HEK293T (cell line): ENCODE measurements at regions not wholly inside any gene's neighbourhood (a gene's known extent, or its start where the extent isn't known, plus 50 kb on each side); places are given as distances from the start of the nearest gene placed in this dataset.
A peak's percentile ranks its signal among the peaks of the same experiment; 100 is the strongest.

Experiments
- CTCF ChIA-PET: fragments of 350-600 bp; formaldehyde crosslinking; extraction: SDS; loops from one replicate; lab custom pipeline; 2021; ENCODE audit warnings: antibody characterized with exemption, inconsistent platforms; lab: Yijun Ruan, JAX
- POLR2A ChIA-PET: fragments of 350-600 bp; formaldehyde crosslinking; extraction: SDS; loops from one replicate; lab custom pipeline; 2020; ENCODE audit warnings: antibody characterized with exemption, inconsistent platforms; lab: Yijun Ruan, JAX
- DNase-seq: peaks from one replicate; pipeline ENCODE4 v3.0.0; 2012; ENCODE audit warnings: mixed read lengths; ENCODE audit errors: extremely low spot score
- ARNT ChIP-seq: fragments of 450-650 bp; IDR thresholded peaks from 2 replicates; pipeline ENCODE4 v1.6.1; 2017; ENCODE audit warnings: mild to moderate bottlenecking
- BHLHE40 ChIP-seq: fragments of 450-650 bp; IDR thresholded peaks from 2 replicates; pipeline ENCODE4 v1.6.1; 2016; ENCODE audit warnings: mild to moderate bottlenecking, moderate library complexity, borderline replicate concordance
- CTBP1 ChIP-seq: fragments of 450-650 bp; IDR thresholded peaks from 2 replicates; pipeline ENCODE4 v1.6.1; 2016; ENCODE audit warnings: borderline replicate concordance
- ELF4 ChIP-seq: fragments of 450-650 bp; IDR thresholded peaks from 2 replicates; pipeline ENCODE4 v1.6.1; 2017; ENCODE audit warnings: antibody characterized with exemption
- FOXA1 ChIP-seq: fragments of 450-650 bp; IDR thresholded peaks from 2 replicates; pipeline ENCODE4 v1.6.1; 2016; ENCODE audit warnings: mild to moderate bottlenecking
- FOXK2 ChIP-seq: fragments of 450-650 bp; IDR thresholded peaks from 2 replicates; pipeline ENCODE4 v1.6.1; 2016; ENCODE audit warnings: mild to moderate bottlenecking
- FOXM1 ChIP-seq: fragments of 450-650 bp; IDR thresholded peaks from 2 replicates; pipeline ENCODE4 v1.6.1; 2017; ENCODE audit warnings: mild to moderate bottlenecking, borderline replicate concordance
- HDGF ChIP-seq: fragments of 450-650 bp; IDR thresholded peaks from 2 replicates; pipeline ENCODE4 v1.6.1; 2017; ENCODE audit warnings: antibody characterized with exemption, borderline replicate concordance
- L3MBTL2 ChIP-seq: fragments of 450-650 bp; conservative IDR thresholded peaks from 2 replicates; pipeline ENCODE4 v1.6.1; 2016; ENCODE audit warnings: mild to moderate bottlenecking
- LEF1 ChIP-seq: fragments of 450-650 bp; IDR thresholded peaks from 2 replicates; pipeline ENCODE4 v1.6.1; 2017; ENCODE audit warnings: mild to moderate bottlenecking, borderline replicate concordance
- NFRKB ChIP-seq: fragments of 450-650 bp; IDR thresholded peaks from 2 replicates; pipeline ENCODE4 v1.6.1; 2016; ENCODE audit warnings: mild to moderate bottlenecking, moderate library complexity
- SP1 ChIP-seq: fragments of 450-650 bp; IDR thresholded peaks from 2 replicates; pipeline ENCODE4 v1.6.1; 2017
- SUZ12 ChIP-seq: fragments of 450-650 bp; IDR thresholded peaks from 2 replicates; pipeline ENCODE4 v1.6.1; 2016; ENCODE audit warnings: mild to moderate bottlenecking
- TARDBP ChIP-seq: fragments of 450-650 bp; IDR thresholded peaks from 2 replicates; pipeline ENCODE4 v1.6.1; 2016
- ZNF384 ChIP-seq: fragments of 450-650 bp; IDR thresholded peaks from 2 replicates; pipeline ENCODE4 v1.6.1; 2016
- TF ChIP-seq, protein P1 (sequence below): fragments of 450-650 bp; IDR thresholded peaks from 2 replicates; pipeline ENCODE4 v1.6.1; 2016

DNA sequence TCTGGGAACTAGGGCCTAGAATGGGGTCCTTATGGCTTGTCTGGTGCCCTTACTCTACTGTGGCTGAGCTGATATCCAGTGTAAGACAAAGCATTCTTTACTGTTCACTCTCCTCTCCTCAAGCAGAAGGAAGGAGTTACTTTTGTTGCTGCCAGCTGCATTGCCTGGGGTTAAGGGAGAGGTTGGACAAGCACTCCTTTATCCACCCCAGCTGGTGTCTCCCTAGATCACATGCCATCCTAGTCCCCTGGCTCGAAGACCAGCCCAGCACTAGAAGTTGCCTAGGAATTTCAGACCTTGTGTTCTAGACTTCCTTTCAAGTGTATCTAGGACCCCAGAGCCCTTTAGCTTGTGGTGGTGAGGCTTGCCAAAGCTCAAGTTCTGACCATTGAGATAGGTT lies 1051.5 kb upstream of the C9orf72 start:
- no peak for DNase-seq
- POLR2A ChIA-PET: no interaction called here
- CTCF ChIA-PET: interaction anchor here (0.6 kb wide), 1 partner anchor 27 kb away, joined by 3 read pairs; no protein-coding TSS in a partner anchor
- TF ChIP-seq ELF4 (no peak), FOXA1 (no peak), ZNF384 (no peak), FOXK2 (no peak), LEF1 (no peak), CTBP1 (no peak), NFRKB (no peak), TARDBP (no peak), ARNT (no peak), L3MBTL2 (no peak), FOXM1 (no peak), BHLHE40 (no peak), HDGF (no peak)
- TF ChIP-seq, protein P1, sequence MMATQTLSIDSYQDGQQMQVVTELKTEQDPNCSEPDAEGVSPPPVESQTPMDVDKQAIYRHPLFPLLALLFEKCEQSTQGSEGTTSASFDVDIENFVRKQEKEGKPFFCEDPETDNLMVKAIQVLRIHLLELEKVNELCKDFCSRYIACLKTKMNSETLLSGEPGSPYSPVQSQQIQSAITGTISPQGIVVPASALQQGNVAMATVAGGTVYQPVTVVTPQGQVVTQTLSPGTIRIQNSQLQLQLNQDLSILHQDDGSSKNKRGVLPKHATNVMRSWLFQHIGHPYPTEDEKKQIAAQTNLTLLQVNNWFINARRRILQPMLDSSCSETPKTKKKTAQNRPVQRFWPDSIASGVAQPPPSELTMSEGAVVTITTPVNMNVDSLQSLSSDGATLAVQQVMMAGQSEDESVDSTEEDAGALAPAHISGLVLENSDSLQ: no peak

- POLR2A ChIA-PET: no interaction called here
- CTCF ChIA-PET: no interaction called here
- TF ChIP-seq TARDBP: no peak
- no peak for TF ChIP-seq NFRKB
- no peak for TF ChIP-seq FOXK2
- no peak for TF ChIP-seq BHLHE40
- no peak for TF ChIP-seq FOXA1
- TF ChIP-seq HDGF: no peak
- TF ChIP-seq, protein P1: no peak
- no peak for TF ChIP-seq SUZ12
- no peak for TF ChIP-seq ELF4
- TF ChIP-seq FOXM1: no peak
- no peak for TF ChIP-seq LEF1
- no peak for TF ChIP-seq SP1
- no peak for TF ChIP-seq ZNF384
- no peak for TF ChIP-seq L3MBTL2
- no peak for TF ChIP-seq ARNT
- DNase-seq: no peak
Measured at GRCh38 chr9:28628031-28628430, 1054.8 kb upstream of the C9orf72 start.

- TF ChIP-seq HDGF (no peak), BHLHE40 (no peak), SUZ12 (no peak), NFRKB (no peak), ARNT (no peak), L3MBTL2 (no peak), CTBP1 (no peak), SP1 (no peak)
- POLR2A ChIA-PET: no interaction called here
- DNase-seq: peak; percentile 6
- CTCF ChIA-PET: no interaction called here
Measured at GRCh38 chr9:28648723-28649122, 1075.4 kb upstream of the C9orf72 start.

- ChIA-PET POLR2A (no interaction called here), CTCF (no interaction called here)
- no peak for DNase-seq
- no peak for TF ChIP-seq FOXA1
Measured at GRCh38 chr9:28650327-28650726, 1077.0 kb upstream of the C9orf72 start.

- CTCF ChIA-PET: no interaction called here
- DNase-seq: no peak
- POLR2A ChIA-PET: no interaction called here
- TF ChIP-seq CTBP1 (no peak), SP1 (no peak), NFRKB (no peak), ZNF384 (no peak), HDGF (no peak), L3MBTL2 (no peak), FOXM1 (no peak), ARNT (no peak), ELF4 (no peak)
- TF ChIP-seq, protein P1: no peak
Measured at GRCh38 chr9:28651050-28651722, 1077.9 kb upstream of the C9orf72 start.

DNA sequence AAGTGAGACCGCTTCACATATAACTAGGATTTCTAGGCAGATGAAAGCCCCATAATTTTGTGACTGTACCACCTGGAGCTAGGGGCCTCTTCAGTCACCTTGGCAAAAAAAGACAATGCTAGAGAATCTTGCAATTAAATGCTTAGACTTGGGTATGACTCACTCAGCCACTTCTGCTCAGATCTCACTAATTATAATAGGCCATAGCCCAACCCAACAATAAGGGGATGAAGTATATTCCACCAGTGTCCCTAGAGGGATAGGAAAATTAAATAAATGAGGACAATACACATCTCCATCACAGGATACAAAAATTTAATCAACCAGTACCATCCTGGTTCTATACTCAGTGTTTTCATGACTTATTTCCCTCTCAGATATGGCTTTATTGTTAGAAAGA lies 1079.9 kb upstream of the C9orf72 start:
- DNase-seq: no peak
- ChIA-PET POLR2A (no interaction called here), CTCF (no interaction called here)
- TF ChIP-seq L3MBTL2 (no peak), SP1 (no peak), CTBP1 (no peak), HDGF (no peak), ZNF384 (no peak), FOXA1 (no peak), SUZ12 (no peak), NFRKB (no peak), FOXK2 (no peak), ARNT (no peak), ELF4 (no peak), LEF1 (no peak), TARDBP (no peak), BHLHE40 (no peak), FOXM1 (no peak)
- TF ChIP-seq, protein P1: no peak
